Neuron (in vitro differentiated cells): ENCODE measurements at regions not wholly inside any gene's neighbourhood (a gene's known extent, or its start where the extent isn't known, plus 50 kb on each side); places are given as distances from the start of the nearest gene placed in this dataset.
"Not testable (repeated sequence)": the region's sequence is repeated elsewhere in the genome, so short reads cannot be mapped to it uniquely, and the experiment has no call there.

Experiments used
- H2AFZ ChIP-seq: one replicate; pipeline ENCODE4 v1.6.1; 2013; ENCODE audit warnings: low read depth, mild to moderate bottlenecking, inconsistent platforms, low read length, moderate library complexity
- H3K27me3 ChIP-seq: one replicate; pipeline ENCODE4 v1.6.1; 2013; ENCODE audit warnings: low read length; ENCODE audit not compliant: insufficient read depth
- H3K36me3 ChIP-seq: one replicate; pipeline ENCODE4 v1.6.1; 2013; ENCODE audit warnings: low read length; ENCODE audit not compliant: insufficient read depth
- H3K4me1 ChIP-seq: one replicate; pipeline ENCODE4 v1.6.1; 2013; ENCODE audit warnings: low read length; ENCODE audit not compliant: insufficient read depth
- H3K4me3 ChIP-seq: 2 replicates; pipeline ENCODE4 v1.5.1; 2013; ENCODE audit warnings: mild to moderate bottlenecking, low read length, moderate library complexity
- H3K9me3 ChIP-seq: one replicate; pipeline ENCODE4 v1.6.1; 2013; ENCODE audit warnings: low read length

DNA sequence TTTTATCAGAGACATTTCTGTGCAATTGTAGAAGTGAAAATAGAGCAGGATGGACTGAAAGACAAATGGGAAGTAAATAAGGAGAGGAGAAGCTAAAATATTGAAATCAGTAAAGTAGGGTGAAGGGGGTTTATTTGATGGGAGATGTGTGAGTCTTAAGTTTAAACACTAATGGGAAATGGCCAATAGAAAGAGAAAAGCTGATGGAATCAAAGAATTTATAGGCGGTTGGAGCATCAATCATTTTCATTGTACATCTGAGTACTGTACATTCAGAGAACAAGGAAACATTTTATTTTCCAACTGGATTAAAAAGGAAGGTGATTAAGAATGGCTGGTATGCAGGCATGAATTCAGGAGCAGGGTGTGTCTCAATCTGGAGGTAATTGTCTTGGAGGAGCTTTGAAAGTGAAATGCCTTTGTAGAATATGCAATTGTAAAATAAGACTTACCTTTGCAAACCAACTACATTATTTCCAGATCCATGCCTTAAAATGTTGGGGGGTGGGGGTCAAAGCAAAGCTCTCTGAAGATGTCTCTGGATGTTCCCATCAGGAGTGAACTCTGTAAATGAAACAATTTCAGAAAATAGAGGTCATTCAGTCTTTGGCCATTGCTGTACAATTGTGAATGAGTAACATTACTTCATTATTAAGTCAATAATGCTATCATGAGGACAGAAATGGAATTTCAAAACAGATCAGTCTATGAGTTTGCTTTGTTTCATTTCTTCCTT is 227.4 kb downstream of the SPATA31A1 start:
- not testable (repeated sequence) for H3K4me3 ChIP-seq, H3K9me3 ChIP-seq, H3K36me3 ChIP-seq, H3K4me1 ChIP-seq, H3K27me3 ChIP-seq, H2AFZ ChIP-seq

DNA sequence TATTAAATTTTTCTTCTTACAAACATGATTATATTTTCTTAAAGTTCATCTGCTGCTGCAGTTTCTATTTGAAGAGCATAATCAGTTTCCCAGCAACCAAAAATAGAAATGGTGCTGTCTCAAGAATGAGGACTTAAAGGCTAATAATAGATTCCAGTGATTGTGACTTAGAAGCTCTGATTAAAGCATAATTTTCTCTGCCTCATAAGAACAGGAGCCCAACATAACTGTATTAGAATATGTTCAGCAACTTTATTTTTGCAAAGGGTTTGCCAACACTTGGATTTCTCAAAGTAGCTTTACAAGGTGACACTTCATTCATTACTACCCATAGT is 227.9 kb downstream of the SPATA31A1 start:
- H3K4me1 ChIP-seq, H3K36me3 ChIP-seq, H2AFZ ChIP-seq, H3K27me3 ChIP-seq, H3K9me3 ChIP-seq, H3K4me3 ChIP-seq: not testable (repeated sequence)

GRCh38 chr9:39585233-39585632 is 229.8 kb downstream of the SPATA31A1 start:
- not testable (repeated sequence) for H3K36me3 ChIP-seq, H3K27me3 ChIP-seq, H3K4me3 ChIP-seq, H3K9me3 ChIP-seq, H3K4me1 ChIP-seq, H2AFZ ChIP-seq

DNA sequence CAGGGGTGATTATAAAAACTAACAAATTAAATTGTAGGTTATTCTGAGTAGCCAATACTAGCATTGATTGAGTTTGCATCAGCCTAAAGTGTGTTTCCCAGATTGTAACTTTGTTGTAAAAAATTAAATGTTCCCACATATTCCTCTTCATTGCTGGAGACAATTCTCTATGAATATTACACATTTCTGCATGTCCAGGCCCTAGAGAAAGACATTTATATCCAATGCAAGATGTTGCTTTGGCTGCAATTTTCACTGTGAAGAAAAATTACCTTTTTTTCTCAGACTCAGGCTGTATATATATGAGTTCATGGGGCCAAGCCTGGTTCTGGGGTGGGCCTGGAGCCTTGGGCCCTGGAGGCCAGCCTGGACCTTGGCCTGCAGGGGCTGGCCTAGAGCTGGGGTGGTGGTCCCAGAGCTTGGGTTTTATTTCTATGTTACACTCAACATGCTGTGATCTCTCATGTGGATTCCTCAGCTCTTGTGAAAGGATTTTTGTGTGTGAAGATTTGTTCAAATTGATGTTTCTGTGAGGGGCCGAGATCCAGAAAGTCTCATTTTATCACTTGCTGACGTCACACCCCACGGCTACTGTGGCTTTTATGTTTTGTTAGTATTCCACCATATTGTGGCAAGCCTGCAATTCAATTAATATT is 232.5 kb downstream of the SPATA31A1 start:
- peak overlapping the region; percentile 6 for H2AFZ ChIP-seq
- H3K9me3 ChIP-seq: no peaks in the 10 kb centered on the region
- H3K36me3 ChIP-seq: no peaks in the 10 kb centered on the region
- H3K4me3 ChIP-seq: no peak overlapping the region
- no peaks in the 10 kb centered on the region for H3K4me1 ChIP-seq
- H3K27me3 ChIP-seq: no peaks in the 10 kb centered on the region

DNA sequence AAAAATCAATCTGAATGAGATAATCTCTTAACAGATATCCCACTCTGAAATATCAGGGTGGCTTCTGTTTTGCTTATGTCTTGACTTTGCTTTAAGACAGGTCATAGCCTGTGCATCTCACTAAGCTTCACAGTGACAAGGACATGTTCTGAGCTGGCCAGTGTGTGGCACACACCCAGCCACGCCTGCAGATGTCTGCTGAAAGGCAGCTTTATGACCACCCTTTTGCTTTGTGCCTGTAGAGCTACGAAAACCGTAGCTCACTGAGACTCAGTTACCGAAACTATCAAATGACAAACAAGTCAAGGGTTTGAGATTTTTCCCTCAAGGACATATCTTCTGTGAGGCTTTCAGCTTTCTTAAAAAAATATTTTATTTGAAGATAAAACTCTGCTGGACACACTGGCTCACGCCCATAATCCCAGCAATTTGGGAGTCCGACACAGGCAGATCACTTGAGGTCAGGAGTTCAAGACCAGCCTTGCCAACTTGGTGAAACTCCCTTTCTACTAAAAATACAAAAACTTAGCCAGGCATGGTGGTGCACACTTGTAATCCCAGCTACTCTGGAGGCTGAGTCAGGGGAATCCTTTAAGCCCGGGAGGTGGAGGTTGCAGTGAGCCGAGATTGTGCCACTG is 233.2 kb downstream of the SPATA31A1 start:
- Histone ChIP-seq H3K36me3 (no peaks in the 10 kb centered on the region), H3K9me3 (no peaks in the 10 kb centered on the region), H3K27me3 (no peaks in the 10 kb centered on the region), H3K4me3 (no peak overlapping the region), H2AFZ (no peak overlapping the region), H3K4me1 (no peaks in the 10 kb centered on the region)

DNA sequence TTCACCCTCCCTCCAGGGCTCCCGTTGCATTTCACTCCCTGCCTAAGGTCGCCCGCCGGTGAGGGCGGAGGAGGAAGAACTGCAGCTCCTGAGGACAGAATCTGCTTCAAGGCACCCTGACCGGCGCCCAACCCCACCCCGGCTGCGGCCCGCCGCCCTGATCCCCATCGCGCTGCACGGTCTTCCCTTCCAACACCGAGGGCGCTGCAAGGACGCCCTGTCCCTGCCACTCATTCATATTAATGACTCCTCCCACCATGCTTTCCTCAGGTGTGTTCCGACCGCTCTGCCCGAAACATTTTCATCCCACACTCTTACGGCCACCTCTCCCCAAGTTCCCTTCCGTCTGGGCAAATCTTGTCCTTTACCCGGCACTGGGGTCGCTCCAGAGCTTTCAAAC is 248.6 kb downstream of the SPATA31A1 start:
- H3K4me1 ChIP-seq, H3K9me3 ChIP-seq, H3K4me3 ChIP-seq, H3K36me3 ChIP-seq, H3K27me3 ChIP-seq, H2AFZ ChIP-seq: not testable (repeated sequence)

GRCh38 chr9:39611449-39612231 is 256.2 kb downstream of the SPATA31A1 start:
- H3K9me3 ChIP-seq: not testable (repeated sequence)

DNA sequence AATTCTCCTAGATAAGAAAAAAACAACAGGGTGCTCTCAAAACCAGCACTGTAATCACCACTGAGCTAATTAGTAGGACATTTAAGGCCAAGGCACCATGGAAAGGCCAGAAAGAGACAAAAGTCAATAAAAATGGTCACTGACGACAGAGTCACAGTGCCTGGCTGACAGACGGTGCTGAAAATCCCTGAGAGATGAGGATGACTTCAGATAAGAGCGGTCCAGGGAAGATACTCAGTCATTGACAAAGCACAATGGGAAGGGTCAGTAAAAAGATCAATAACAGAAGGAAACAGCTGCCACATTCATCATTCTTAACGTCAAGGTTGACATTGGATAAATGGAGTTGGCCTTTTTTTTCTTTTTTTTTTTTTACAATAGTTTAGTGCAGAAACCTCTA is 261.0 kb downstream of the SPATA31A1 start:
- not testable (repeated sequence) for H3K4me3 ChIP-seq, H3K9me3 ChIP-seq, H2AFZ ChIP-seq, H3K36me3 ChIP-seq, H3K4me1 ChIP-seq, H3K27me3 ChIP-seq

More at GRCh38 chr9:39611449-39612231, 256.2 kb downstream of the SPATA31A1 start:
- not testable (repeated sequence) for H3K4me1 ChIP-seq, H2AFZ ChIP-seq, H3K4me3 ChIP-seq, H3K36me3 ChIP-seq, H3K27me3 ChIP-seq

- H3K4me3 ChIP-seq, H3K27me3 ChIP-seq, H3K36me3 ChIP-seq, H3K4me1 ChIP-seq, H3K9me3 ChIP-seq, H2AFZ ChIP-seq: not testable (repeated sequence)
These were observed 268.6 kb downstream of the SPATA31A1 start for GRCh38 chr9:39624048-39624447.

DNA sequence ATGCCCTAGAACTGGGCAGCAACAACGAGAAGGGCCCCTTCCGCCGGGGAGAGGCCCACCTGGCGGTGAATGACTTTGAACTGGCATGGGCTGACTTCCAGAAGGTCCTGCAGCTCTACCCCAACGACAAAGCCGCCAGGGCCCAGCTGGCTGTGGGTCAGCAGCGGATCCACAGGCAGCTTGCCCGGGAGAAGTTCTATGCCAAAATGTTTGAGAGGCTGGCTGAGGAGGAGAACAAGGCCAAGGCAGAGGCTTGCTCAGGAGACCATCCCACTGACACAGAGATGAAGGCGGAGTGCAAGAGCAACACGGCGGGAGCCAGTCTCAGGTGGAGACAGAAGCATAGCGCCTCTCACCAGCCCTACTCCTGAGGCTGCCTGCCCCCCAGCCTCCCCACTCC is 276.6 kb downstream of the SPATA31A1 start:
- not testable (repeated sequence) for H3K4me1 ChIP-seq, H3K9me3 ChIP-seq, H3K4me3 ChIP-seq

GRCh38 chr9:39649029-39649428 is 293.6 kb downstream of the SPATA31A1 start:
- H3K36me3 ChIP-seq, H3K27me3 ChIP-seq, H2AFZ ChIP-seq, H3K4me1 ChIP-seq, H3K9me3 ChIP-seq, H3K4me3 ChIP-seq: not testable (repeated sequence)

More for the DNA sequence above, 276.6 kb downstream of the SPATA31A1 start:
- not testable (repeated sequence) for H3K36me3 ChIP-seq, H3K27me3 ChIP-seq, H2AFZ ChIP-seq

DNA sequence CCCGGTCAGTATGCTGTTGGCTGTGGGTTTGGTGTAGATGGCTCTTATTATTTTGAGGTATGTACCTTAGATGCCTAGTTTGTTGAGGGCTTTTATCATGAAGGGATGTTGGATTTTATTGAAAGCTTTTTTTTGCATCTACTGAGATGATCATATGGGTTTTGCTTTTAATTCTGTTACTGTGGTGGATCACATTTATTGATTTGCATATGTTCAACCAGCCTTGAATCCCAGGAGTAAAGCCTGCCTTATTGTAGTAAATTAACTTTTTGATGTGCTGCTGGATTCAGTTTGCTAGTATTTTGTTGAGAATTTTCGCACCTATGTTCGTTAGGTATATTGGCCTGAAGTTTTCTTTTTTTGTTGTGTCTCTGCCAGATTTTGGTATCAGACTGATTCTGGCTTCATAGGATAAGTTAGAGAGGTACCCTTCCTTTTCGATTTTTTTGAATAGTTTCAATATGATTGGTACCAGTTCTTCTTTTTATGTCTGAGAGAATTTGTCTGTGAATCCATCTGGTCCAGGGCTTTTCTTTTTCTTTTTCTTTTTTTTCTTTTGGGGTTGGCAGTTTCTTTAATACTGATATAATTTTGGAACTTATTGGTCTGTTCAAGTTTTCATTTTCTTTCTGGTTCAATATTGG is 301.6 kb downstream of the SPATA31A1 start:
- H3K4me3 ChIP-seq, H3K4me1 ChIP-seq, H2AFZ ChIP-seq, H3K36me3 ChIP-seq, H3K27me3 ChIP-seq, H3K9me3 ChIP-seq: not testable (repeated sequence)

- not testable (repeated sequence) for H2AFZ ChIP-seq, H3K27me3 ChIP-seq, H3K36me3 ChIP-seq, H3K4me1 ChIP-seq, H3K4me3 ChIP-seq, H3K9me3 ChIP-seq
These were observed 307.6 kb downstream of the SPATA31A1 start for GRCh38 chr9:39663020-39663419.
